NCI-H2029 (cell line): ENCODE measurements at regions not wholly inside any gene's neighbourhood (a gene's known extent, or its start where the extent isn't known, plus 50 kb on each side); places are given as distances from the start of the nearest gene placed in this dataset.
"Not testable (repeated sequence)": the region's sequence is repeated elsewhere in the genome, so short reads cannot be mapped to it uniquely, and the experiment has no call there.

ENCODE experiments used
- DNase-seq: peaks from one replicate; lab custom pipeline; 2025; lab: John Stamatoyannopoulos, UW

DNA sequence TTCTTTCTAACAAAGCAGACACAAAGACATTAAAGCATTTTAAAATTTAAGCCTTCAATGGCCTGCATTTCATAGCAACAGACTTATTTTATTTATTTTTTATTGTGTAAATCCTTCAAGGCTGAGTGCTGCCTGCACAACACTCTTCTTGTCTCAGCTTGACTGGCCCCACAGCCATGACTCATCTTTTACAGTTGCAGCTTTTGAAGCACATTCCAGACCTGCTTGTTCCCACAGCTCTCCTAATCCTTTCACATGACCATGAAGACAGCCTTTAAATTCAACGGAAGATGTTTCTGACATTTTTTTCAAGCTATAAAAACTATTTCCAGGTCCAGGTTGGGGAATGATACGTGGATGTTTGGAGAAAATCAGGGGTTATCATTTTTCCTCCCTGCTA is 276.9 kb upstream of the TACR3 start:
- DNase-seq: no peak

DNA sequence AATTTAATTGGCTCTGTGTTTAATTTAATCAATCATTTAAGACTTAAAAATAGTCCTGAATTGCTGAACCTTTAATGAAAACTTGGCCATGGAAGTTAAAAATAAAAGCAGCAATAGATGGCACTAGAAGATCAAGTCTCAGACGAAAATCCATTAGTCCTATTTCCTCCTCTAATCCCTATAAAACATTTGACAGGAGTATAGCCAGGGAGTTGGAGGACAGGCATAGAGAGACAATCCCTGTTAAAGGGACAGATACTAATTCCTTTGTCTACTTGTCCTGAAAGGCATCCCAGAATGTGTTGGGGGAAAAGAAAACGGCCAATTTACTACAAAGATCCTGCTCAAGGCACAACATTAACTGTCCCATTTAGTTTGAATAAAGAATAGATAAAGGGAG is 276.3 kb upstream of the TACR3 start:
- no peak for DNase-seq

DNA sequence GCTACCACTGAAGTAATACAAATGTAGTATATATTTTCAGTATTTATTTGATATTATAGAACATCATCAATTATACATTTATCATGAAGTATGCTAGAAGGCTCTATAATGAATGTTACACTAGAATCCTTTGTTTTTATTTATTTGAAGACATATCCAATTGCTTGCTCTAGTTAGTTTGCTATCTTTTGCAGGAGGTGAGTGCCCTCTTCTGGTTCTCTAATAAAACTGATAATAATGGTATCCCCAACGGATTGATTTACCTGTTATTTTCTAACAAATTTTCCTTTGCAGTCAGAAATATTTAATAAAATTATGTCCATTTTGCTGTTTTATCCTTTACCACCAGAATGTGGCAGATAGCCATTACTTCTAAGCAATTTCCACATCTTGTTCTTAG is 274.3 kb upstream of the TACR3 start:
- no peak for DNase-seq

DNA sequence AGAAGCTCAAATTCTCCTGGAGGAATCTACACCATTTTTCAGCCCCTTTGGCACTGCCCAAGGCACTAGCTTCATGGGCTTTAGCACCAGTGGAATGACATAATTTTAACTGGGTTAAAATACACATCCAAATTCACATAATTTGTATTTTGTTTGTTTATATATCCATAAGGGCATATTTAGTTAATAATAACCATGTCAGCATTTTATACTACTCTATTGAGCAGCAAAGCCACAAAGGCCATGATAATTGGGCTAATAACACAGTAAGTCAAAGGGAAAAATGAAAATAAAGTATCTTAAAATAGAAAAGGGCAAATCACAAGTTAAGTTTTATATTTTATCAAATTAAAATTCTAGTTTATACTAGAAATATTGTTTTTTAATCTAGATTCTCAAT is 262.7 kb upstream of the TACR3 start:
- DNase-seq: no peak

DNA sequence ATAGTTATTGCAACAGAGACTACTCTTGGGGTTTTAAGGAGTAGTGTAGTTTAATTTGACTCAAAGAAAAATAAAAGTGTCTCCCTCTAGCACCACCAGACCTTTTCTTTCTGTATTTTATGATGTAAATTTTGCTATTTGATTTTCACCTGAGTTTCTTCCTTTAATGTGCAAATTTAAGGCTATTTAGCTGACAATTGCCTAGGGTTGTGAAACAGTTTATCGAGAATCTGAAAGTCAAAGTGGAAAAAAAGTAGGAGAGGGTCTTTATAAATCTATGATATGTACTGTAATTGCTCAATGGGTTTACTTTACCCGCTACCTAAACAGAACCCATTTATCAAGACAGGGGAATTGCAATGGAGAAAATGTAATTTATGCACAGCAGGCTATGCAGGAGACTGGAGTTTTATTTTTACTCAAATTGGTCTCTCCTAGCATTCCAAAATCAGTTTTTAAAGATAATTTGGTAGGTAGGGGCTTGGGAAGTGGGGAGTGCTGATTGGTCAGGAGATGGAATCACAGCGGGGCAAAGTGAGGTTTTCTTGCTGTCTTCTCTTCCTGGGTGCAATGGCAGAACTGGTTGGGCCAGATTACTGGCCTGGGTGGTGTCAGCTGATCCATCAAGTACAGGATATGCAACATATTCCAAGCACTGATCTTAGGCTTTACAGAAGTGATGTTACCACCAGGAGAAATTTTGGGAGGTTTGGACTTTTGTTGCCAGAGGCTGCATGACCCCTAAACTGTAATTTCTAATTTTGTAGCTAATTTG is 228.6 kb upstream of the TACR3 start:
- DNase-seq: no peak

DNA sequence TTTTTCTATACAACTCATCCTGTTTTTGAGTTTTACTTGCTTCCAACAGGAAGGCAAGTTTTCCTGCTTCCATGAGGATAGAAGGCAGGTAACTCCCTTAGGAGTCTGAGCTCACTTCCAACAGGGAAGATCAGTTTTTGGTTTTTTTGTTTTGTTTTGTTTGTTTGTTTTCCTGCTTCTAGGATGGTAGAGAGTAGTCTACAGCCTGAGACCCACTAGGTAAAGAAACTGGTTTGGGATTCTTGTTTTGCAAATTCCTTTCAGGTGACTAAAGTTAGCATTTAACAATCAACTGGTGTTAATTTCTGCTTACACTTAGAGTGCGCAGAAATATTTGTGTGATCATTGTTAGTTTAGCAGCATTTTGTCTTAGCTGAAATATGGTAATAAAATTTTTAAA is 227.8 kb upstream of the TACR3 start:
- DNase-seq: no peak

DNA sequence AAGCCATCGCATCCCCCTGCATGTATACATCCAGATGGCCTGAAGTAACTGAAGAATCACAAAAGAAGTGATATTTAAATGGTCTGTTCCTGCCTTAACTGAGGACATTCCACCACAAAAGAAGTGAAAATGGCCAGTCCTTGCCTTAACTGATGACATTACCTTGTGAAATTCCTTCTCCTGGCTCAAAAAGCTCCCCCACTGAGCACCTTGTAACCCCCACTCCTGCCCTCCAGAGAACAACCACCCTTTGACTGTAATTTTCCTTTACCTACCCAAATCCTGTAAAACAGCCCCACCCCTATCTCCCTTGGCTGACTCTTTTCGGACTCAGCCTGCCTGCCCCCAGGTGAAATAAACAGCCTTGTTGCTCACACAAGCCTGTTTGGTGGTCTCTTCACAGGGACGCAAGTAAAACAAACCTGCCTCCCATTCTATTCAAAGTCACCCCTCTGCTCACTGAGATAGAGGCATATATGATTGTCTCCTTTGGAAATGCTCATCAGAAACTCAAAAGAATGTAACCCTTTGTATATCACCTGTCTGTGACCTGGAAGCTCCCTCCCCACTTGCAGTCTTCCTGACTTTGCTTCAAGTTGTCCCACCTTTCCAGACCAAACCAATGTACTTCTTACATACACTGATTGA is 227.0 kb upstream of the TACR3 start:
- DNase-seq: not testable (repeated sequence)

DNA sequence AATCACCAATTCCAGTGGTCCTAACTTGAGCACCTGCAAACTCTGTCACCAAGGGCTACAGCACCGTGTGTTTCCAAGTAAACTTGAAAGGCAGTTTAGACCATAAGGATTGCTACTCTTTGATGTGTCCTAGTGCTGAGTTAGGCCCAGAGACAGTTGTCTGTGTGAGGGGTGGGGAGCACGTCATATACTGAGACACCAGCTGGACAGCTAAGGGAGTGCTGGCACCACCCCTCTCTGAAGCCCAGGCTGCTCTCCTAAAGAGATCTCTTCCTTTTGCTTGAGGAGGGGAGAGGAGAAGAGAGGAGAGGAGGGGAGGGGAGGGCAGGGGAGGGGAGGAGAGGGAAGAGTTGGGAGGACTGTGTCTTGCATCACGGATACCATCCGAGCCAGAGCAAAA is 218.7 kb upstream of the TACR3 start:
- DNase-seq: no peak

DNA sequence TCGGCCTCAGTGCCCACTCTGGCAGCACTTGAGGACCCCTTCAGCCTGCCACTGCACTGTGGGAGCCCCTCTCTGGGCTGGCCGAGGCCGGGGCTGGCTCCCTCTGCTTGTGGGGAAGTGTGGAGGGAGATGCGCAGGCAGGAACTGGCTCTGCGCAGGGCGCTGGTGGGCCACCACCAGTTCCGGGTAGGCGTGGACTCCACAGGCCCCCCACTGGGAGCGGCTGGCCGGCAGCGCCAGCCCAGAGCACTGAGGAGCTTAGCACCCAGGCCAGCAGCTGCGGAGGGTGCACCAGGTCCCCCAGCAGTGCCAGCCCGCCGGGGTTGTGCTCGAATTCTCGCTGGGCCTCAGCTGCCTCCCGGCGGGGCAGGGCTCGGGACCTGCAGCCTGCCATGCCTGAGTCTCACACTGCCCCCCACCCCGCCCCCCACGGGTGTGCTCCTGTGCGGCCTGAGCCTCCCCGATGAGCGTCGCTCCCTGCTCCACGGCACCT is 216.9 kb upstream of the TACR3 start:
- DNase-seq: no peak

DNA sequence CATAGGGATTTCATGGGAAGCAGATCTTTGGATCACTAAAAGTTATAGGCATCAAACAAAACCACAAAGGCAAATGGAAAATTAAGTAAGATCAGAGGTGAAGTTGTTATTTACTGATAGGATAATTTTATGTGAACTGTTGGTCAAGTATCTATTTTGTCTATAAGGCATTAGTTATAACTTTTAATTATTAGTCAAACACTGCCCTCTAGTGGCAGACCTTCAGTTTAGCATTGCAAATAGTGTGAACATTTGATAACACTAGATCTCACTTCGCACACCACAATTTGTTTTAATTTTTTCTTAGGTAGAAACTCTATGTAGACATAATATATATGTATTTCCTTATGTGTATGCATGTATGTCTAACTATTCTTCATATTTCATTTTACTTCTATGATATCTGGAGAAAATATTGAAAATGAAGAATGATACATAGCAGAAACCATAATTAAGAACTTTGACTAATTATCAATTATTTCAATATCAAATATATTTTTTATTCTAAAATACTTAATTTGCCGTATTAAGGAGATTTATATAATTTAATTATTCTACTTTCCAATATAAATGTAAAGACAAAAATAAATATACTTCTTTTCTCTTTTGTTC is 214.5 kb upstream of the TACR3 start:
- DNase-seq: peak; percentile 35

DNA sequence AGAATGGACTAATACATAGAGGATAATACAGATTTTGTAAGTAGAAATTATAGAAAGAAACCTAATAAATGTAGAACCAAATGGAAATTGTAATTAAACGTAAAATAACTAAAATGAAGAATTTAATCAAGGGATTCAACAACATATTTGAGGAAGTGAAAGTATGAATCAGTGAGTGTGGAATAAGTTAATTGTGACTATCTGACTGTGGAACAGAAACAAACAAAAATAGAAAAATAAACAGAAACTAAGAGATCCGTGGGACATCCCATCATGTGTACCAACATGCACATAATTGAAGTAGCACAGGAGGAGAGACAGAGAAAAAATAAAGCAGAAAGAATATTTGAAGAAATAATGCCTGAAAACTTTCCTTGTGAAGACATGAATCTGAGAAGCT is 208.6 kb upstream of the TACR3 start:
- DNase-seq: no peak

DNA sequence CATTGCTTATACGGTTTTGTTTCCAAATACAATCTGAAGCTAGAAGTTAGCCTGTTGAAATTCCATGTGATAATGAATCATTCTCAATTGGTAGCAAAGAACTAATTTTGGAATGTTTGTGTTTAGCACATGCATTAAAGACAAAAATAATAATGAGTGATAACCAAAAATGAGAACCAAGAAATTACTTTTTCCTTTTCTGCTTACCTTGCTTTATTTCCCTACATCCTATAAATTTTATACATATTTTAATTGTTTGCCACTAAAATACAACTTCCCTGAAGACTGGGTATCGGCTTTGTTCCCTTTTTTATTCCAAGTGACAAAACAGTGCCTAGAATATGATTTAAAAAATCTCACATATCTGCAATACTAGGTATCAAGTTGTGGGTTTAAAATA is 203.8 kb upstream of the TACR3 start:
- DNase-seq: no peak

DNA sequence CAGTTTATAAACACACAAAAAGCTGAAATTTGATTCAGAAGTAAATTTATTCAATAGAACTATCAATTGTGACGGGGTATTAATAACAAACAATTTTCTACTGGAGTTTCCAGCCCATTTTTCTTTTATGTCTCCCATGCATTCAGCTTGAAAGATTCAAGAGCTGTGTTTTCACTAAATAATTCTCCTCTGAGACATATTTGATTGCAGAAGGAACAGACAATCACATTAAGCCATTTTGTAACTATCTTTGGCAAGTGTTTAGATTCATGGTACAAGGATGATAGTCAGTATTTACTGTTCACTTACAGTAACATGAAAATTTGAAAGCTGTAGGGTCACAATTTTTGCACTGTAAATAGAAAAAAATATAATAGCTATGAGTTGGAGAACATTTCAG is 198.4 kb upstream of the TACR3 start:
- DNase-seq: no peak

DNA sequence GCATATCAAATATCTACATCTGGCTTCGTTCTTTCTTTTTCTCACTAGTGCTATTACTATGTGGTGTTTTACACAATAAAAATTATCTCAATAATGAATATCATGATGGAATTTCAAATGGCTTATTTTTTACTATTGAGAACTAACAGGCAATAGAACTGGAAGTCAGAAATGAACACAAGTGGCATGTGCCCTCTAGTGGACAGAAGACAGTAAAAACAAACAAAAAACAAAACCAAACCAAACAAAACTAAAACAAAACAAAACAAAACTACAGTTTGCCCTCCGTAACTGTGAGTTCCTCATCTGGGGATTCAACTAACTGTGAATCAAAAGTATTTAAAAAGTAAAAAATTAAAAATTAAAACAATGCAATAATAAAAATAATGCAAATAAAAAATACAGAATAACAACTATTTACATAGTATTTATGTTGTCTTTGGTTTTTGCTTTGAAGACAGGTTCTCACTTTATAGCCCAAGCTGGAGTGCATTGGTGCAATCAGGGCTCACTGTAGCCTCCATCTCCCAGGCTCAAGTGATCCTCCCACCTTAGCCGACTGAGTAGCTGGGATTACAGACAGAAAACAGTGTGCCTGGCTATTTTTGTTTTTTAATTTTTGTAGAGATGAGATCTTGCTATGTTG is 195.6 kb upstream of the TACR3 start:
- no peak for DNase-seq

DNA sequence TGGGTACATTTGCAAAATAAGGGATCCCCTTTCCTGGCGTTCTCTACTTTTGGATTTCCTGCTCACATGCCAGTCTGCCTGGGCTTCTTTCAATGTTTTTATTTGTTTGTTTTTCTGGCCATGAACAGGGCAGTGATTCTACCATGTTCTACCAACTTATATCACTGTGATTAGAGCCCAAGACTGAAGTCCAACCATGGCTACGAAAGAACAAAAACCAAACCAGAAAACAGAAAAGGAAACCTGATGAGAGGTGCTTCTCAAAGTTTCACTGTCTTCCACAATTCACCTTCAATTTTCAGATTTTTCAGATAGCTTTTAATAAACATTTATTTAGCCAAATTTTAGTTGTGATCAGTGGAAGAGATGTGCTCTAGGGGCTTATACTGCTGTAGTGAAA is 187.6 kb upstream of the TACR3 start:
- no peak for DNase-seq

DNA sequence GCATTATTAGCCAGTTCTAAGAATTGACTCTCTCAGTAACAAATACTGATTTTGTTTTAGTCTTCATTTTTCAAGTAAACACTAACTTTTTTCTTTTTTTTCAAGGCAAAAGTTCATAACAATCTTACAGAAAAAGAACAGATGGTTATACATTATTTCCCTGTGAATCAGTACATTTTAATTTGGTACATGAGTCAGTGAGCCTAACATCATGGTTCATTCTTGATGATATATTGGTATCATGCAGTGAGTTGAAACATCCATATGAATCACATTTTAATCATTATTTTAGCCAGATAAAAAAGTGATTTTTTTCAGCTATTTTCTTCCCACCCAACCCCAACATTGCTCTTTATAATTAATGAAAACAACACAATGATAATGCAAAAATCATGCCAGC is 184.3 kb upstream of the TACR3 start:
- no peak for DNase-seq

DNA sequence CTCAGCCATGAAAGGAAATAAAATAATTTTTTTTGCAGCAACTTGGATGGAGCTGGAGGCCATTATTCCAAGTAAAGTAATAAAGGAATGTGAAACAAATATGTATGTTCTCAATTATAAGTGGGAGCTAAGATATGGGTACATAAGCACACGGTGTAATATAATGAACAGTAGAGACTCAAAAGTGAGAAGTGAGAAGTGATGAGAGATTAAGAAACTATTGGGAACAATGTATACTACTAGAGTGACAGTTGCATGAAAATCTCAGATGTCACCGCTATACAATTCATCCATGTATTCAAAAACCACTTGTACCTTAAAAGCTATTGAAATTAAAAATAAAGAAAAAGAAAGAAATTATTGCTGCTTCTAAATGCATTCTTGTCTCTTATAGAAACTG is 182.9 kb upstream of the TACR3 start:
- DNase-seq: no peak

DNA sequence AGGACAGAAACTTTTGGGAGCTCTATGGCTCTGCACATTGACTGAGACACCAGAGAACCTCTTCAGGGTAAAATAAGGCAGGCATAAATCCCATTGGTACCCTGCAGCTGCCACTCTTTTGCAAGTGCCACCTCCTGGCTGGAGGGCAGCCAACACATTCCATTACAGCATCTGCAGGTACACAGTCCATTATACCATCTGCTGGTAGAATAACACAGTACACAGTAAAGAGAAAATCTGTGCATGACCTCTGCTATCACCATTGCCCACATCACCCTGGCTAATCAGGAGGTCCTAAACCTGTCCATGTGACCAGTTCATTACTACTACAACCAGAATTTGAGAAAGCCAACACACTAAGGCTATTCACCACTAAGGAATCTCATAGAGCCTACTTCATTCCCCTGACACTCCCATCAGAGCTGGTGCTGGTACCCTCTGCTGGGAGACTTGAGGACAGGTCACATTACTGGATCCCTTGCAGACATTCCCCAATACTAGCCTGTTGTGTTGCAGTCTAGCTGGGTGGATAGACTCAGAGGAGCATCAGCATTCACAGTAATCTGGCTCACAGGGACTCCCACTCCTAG is 176.2 kb upstream of the TACR3 start:
- no peak for DNase-seq

DNA sequence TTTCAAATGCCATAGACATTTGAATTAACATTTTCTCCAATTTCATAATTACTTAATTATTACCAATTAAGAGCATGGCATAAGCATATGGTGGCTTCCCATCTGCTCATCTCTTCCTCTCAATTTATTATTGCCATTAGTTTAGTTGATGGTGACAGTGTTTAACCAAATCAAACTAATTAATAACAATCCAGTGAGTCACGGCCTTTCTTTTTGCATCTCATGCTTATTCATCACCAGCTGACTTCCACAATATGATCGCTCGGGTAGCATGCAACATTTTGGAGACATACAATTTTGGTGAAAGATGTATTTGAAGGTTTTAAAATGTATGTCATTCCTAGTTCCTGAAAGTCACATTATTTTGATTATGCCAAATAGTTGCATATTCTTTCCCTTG is 172.8 kb upstream of the TACR3 start:
- no peak for DNase-seq

DNA sequence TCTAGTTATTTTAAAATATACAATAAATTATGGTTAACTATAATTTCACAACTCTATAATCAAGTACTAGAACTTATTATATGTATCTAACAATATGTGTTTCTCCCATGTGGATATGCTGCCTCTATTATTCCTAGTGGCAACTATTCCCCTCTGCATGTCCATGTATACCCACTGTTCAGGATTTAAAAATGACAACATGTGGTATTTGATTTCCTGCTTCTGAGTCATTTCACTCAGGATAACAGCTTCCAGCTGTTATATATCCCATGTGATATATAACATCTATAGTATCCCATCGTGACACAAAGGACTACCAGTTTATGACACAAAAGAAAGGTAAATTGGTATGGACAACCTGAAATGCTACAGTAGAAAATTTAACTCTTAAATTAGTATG is 167.4 kb upstream of the TACR3 start:
- DNase-seq: no peak

DNA sequence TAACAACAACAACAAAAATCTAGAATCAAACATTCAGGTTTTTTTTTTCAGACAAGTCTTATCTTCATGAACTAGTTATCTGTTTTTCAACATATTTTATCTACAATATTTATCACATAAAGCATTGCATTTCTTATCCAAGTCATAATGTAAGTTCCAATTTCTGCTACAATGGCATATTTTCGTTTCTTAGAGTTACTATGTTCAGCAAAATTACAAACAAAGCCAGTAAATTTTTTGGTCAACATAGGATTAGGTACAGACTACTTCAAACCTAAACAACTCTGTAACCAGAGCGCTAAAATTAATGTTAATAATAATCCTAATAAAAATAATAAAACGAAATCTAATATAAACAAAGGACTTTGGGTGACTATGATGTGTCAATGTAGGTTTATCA is 165.4 kb upstream of the TACR3 start:
- DNase-seq: no peak

DNA sequence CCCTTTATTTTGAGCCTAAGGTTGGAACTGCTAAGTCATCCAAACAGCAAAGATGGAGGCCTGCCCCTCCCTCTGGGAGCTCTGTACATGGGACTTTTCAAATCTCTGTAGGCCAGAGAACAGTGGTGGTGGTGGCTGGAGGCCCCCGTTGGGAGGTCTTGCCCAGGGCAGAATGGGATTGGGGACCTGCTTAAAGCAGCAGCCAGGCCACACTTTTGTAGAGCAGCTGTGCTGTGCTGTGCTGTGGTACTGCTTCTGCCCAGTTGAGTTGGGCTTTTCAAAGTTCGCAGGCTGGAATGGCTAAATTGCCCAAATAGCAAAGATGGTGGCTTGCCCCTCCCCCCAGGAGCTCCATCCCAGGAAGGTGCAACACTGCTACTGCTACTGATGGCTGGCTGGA is 147.5 kb upstream of the TACR3 start:
- no peak for DNase-seq

DNA sequence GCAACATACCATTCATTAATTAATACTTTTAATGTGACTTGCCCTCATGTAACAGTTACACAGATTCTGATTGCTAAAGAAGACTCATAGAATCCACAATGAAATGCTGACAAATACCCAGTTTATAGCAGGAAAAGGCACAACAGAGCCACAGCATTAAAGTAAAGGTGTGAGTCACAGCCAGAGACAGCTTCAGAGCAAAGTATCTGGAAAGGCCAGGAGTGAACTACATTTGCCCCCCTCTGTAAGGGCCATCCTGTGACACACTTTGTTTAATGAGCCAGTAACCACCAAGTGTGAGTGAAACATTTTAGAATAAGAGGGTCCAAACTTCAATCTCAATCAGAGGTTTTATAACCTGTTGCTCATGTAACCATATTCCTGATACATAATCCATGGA is 133.8 kb upstream of the TACR3 start:
- DNase-seq: no peak
